COLO668 (cell line): ENCODE measurements at regions not wholly inside any gene's neighbourhood (a gene's known extent, or its start where the extent isn't known, plus 50 kb on each side); places are given as distances from the start of the nearest gene placed in this dataset.
A peak's percentile ranks its signal among the peaks of the same experiment; 100 is the strongest.

Experiments used
- DNase-seq: peaks from one replicate; lab custom pipeline; 2025; ENCODE audit not compliant: unreplicated experiment; lab: John Stamatoyannopoulos, UW

- no peak for DNase-seq
Observed at GRCh38 chr5:175765858-175766257, 105.5 kb upstream of the CPLX2 start.

GRCh38 chr5:175766963-175767362 is 104.4 kb upstream of the CPLX2 start:
- DNase-seq: no peak

GRCh38 chr5:175772747-175773533 is 98.4 kb upstream of the CPLX2 start:
- peak; percentile 26 for DNase-seq

GRCh38 chr5:175773534-175774070 is 97.8 kb upstream of the CPLX2 start:
- DNase-seq: no peak

GRCh38 chr5:175775416-175775815 is 96.0 kb upstream of the CPLX2 start:
- no peak for DNase-seq

- DNase-seq: peak; percentile 81
Observed at GRCh38 chr5:175778951-175779503, 92.4 kb upstream of the CPLX2 start.

GRCh38 chr5:175783739-175784138 is 87.6 kb upstream of the CPLX2 start:
- DNase-seq: no peak

- DNase-seq: no peak
Observed at GRCh38 chr5:175784230-175784629, 87.1 kb upstream of the CPLX2 start.

GRCh38 chr5:175785681-175786080 is 85.7 kb upstream of the CPLX2 start:
- no peak for DNase-seq

GRCh38 chr5:175788155-175788787 is 83.1 kb upstream of the CPLX2 start:
- no peak for DNase-seq

- no peak for DNase-seq
Observed at GRCh38 chr5:175789670-175790069, 81.7 kb upstream of the CPLX2 start.

- DNase-seq: no peak
Observed at GRCh38 chr5:175790796-175791195, 80.6 kb upstream of the CPLX2 start.

GRCh38 chr5:175795959-175796358 is 75.4 kb upstream of the CPLX2 start:
- DNase-seq: no peak

- peak; percentile 74 for DNase-seq
Observed at GRCh38 chr5:175796536-175797499, 74.6 kb upstream of the CPLX2 start.

GRCh38 chr5:175797521-175798038 is 73.8 kb upstream of the CPLX2 start:
- peak; percentile 70 for DNase-seq

- no peak for DNase-seq
Observed at GRCh38 chr5:175798626-175799025, 72.8 kb upstream of the CPLX2 start.

GRCh38 chr5:175800656-175801081 is 70.7 kb upstream of the CPLX2 start:
- no peak for DNase-seq

GRCh38 chr5:175802361-175802760 is 69.0 kb upstream of the CPLX2 start:
- DNase-seq: no peak

- no peak for DNase-seq
Observed at GRCh38 chr5:175803254-175803653, 68.1 kb upstream of the CPLX2 start.

GRCh38 chr5:175803736-175804454 is 67.5 kb upstream of the CPLX2 start:
- DNase-seq: no peak
